Muscle of leg (tissue), 3 donors: ENCODE measurements at regions not wholly inside any gene's neighbourhood (a gene's known extent, or its start where the extent isn't known, plus 50 kb on each side); places are given as distances from the start of the nearest gene placed in this dataset.
"Not testable (repeated sequence)": the region's sequence is repeated elsewhere in the genome, so short reads cannot be mapped to it uniquely, and the experiment has no call there.

Source experiments
- DNase-seq: peaks from one replicate; pipeline ENCODE4 v3.0.0; 2013
- H3K27ac ChIP-seq: one replicate; pipeline ENCODE4 v1.5.1; 2013; ENCODE audit warnings: mild to moderate bottlenecking, low read length, control low read depth
- H3K27me3 ChIP-seq: one replicate; pipeline ENCODE4 v1.6.1; 2013; ENCODE audit warnings: low read length; ENCODE audit not compliant: control insufficient read depth, insufficient read depth
- H3K36me3 ChIP-seq: one replicate; pipeline ENCODE4 v1.6.1; 2013; ENCODE audit warnings: low read length; ENCODE audit not compliant: control insufficient read depth, insufficient read depth
- H3K4me1 ChIP-seq: one replicate; pipeline ENCODE4 v1.6.1; 2013; ENCODE audit warnings: low read length; ENCODE audit not compliant: control insufficient read depth, insufficient read depth
- H3K4me3 ChIP-seq: one replicate; pipeline ENCODE4 v1.5.1; 2013; ENCODE audit warnings: low read length, control low read depth
- H3K9me3 ChIP-seq: replicated peaks from 2 replicates; pipeline ENCODE4 v1.6.1; 2013; ENCODE audit warnings: low read depth, low read length; ENCODE audit not compliant: control insufficient read depth
- WGBS: methylation state at CpG from one replicate; pipeline ENCODE4 v1.1.5; 2013; ENCODE audit warnings: missing lambda C conversion rate; ENCODE audit not compliant: insufficient coverage; 5-methylcytosine and 5-hydroxymethylcytosine counted together

DNA sequence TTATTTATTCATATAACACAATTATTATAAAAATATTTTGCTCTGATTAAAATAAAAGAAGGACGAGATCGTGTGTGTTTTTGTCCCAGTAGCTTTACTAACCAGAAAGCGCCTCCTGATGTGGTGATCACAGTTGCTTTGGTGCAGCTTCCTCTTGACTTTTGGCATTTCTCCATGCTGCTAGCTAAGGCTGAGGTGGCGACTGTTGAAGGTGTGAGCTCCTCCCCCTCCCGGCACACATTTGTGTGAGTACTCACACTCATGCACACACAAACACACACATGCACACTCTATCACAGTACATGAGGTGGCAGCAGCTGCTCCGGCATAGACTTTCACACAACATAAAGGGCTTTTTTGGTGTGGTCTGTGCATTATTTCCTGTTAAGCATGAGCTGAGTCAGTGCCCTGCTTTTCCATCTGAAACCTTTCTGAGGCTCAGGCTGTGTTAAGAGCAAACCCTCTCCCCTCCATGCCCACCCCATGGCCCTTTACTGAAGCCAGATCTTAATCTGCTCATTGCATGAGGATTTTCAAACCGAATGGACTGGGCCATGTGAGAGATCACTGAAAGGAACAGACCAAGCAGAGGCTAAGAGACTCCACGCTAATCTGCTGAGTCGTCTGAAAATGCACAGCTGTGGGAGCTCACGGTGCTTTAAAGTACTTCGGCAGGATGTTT lies 53.3 kb downstream of the FOXD4L1 start:
- WGBS: no CpG with 5 or more reads among the region's 11 CpGs
- not testable (repeated sequence) for H3K36me3 ChIP-seq, H3K9me3 ChIP-seq, H3K27ac ChIP-seq, H3K27me3 ChIP-seq, H3K4me1 ChIP-seq, H3K4me3 ChIP-seq
- DNase-seq: peak; percentile 5

DNA sequence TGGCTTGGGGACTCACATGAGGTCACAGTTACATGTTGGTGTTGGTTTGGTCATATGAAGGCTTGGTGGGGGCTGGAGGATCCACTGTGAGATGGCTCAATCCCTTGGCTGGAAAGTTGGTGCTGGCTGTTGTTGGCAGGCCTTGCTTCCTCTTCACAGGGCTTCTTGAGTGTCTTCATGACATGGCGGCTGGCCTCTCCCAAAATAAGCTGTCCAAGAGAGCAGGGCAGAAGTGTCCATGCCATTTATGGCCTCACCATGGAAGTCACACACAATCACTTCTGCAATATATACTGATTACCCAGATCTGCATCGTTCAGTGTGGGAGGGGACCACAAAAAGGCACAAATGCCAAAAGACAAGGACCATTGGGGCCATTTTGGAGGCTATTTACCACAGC lies 61.4 kb downstream of the FOXD4L1 start:
- not testable (repeated sequence) for H3K27me3 ChIP-seq, H3K4me1 ChIP-seq, H3K27ac ChIP-seq, DNase-seq, H3K9me3 ChIP-seq, H3K36me3 ChIP-seq, H3K4me3 ChIP-seq
- no CpG with 5 or more reads among the region's 2 CpGs for WGBS

DNA sequence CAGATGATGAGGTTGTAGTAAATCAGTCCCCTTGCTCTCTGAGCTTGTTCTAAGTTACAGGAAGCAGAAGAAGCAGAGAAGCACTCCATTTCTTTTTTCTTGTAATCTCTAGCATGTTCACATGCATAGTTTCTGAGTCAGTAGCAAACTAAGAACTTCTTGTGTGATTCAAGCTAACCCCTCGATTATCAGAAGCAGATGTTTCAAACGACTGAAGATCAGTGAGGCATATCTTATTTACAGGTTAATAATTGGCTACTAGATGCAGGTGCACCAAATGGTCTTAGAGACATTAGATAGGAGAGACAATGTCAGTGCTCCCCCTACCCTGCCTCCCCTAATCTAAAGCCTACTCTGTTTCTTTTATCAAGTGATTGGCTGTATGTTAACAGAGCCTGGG lies 64.2 kb downstream of the FOXD4L1 start:
- H3K9me3 ChIP-seq, H3K36me3 ChIP-seq, DNase-seq, H3K4me1 ChIP-seq, H3K27ac ChIP-seq, H3K27me3 ChIP-seq, H3K4me3 ChIP-seq: not testable (repeated sequence)
- no CpG with 5 or more reads among the region's 2 CpGs for WGBS

DNA sequence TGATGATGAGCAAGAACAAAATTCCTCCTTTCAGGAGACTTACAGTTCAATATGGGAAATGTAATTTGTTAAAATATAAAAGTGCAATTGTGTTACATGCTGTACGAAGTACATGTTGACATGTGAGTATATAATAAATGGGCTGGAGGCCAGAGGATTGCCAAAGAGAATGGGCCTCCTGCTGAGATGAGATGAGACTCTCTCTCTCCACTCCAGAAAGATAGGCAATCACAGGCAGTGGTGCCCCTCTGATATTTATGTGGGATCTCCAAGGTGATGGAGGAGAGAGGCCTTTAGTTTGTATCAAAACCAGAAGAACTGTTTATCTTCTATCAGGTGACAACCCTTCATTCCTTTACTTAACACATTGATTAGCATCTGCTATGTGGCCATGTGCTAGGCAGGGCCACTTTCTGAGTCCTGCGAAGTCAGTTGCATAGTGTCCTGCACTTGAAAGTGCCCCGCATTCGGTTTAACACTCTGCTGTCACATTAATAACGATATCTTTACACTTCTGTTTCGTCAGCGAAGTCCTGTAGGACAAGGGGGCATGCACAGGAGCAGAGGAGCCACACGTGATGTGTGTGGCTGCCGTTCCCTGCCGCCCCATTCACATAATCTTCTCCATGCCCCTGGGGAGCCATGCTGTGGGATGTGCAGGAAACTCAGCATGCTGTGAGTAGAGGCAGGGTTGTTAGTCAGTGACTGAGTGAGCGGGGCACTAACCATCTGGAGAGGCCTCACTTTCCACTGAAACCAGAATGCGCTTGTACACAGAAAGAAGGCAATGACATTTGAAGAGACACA lies 60.2 kb upstream of the RABL2A start:
- not testable (repeated sequence) for H3K27ac ChIP-seq, H3K9me3 ChIP-seq, H3K4me3 ChIP-seq, H3K4me1 ChIP-seq, H3K36me3 ChIP-seq, H3K27me3 ChIP-seq, DNase-seq
- no CpG with 5 or more reads among the region's 12 CpGs for WGBS

DNA sequence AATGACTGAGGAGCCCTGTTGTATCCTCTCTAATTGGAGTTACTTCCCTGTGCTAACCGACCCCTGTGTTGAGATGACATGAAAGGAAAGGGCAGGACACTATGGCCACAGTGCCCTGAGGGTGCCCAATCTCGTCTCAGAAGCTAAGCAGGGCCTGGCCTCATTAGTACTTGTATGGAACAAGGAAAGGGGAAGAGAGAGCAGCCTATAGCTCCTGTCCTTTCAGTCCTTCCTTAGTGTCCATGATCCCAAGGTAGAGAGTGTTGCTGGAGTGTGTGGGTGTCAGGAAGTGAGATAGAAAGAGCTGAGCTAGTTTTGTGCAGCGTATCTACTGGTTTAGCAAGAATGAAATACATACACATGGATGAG lies 59.6 kb upstream of the RABL2A start:
- not testable (repeated sequence) for H3K4me3 ChIP-seq, H3K27ac ChIP-seq, DNase-seq, H3K27me3 ChIP-seq, H3K4me1 ChIP-seq, H3K9me3 ChIP-seq, H3K36me3 ChIP-seq
- 38% methylated on average over 1 of the region's 3 CpGs for WGBS

DNA sequence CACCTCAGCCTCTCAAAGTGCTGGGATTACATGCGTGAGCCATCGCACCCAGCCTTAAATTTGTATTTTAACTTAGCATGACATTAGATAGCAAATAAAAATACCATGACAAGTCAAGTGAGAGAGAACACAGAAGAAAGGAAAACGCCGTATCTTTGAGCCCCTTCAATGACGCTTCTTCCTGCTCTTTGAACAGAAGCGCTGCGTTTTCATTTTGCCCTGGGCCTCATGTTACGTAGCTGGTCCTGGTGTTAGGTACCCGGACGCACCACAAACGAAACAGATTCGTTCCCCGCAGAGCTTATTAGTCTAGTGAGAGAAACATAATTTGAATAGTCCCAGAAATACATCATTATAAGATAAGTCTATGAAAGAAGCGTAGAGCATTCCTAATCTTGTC lies 58.8 kb upstream of the RABL2A start:
- 85% methylated on average over 6 of the region's 14 CpGs for WGBS
- not testable (repeated sequence) for H3K27me3 ChIP-seq, H3K9me3 ChIP-seq, H3K4me1 ChIP-seq, DNase-seq, H3K4me3 ChIP-seq, H3K36me3 ChIP-seq, H3K27ac ChIP-seq

DNA sequence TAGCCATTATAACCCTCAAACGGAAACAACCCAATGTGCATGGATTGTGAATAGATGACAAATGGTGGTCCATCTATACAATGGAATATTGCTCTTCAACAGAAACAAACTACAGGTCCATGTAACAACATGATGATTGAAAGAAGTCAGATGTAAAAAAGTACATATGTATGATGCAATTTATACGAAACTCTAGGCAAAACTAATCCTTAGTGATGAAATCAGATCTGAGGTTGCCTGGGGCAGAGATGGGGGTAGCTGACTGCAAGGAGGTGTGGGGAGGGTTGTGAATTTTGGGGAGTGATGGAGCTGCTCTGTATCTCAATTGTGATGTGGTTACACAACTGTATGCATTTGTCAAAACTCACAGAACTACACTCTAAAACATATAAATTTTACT lies 57.0 kb upstream of the RABL2A start:
- H3K4me3 ChIP-seq, H3K27ac ChIP-seq, H3K27me3 ChIP-seq, DNase-seq, H3K4me1 ChIP-seq, H3K36me3 ChIP-seq, H3K9me3 ChIP-seq: not testable (repeated sequence)
- no CpG with 5 or more reads among the region's 2 CpGs for WGBS

DNA sequence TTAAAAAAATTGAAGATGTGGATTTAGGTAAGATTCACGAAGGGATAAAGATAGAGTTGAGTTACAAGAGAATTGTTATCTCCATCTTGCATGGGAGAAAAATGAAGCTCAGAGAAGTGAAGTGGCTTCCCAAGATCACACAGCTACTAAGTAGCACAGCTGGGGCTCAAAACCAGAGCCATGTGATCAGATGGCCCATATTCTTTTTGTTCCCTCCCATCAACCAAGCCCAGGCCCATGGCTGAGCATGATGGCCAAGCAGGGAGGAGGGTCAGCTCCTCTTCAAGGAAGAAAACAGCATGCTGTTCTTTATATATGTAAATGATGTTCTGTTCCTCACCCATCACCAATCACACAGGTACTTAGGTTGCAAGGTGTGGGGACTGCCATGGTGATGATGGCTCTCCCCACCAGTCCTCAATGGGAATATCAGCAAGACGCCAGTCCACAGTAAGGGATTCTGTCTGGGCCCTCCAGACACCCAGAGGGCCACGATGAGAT lies 56.5 kb upstream of the RABL2A start:
- H3K4me1 ChIP-seq, H3K27me3 ChIP-seq, H3K27ac ChIP-seq, H3K4me3 ChIP-seq, H3K36me3 ChIP-seq, DNase-seq, H3K9me3 ChIP-seq: not testable (repeated sequence)
- WGBS: no CpG with 5 or more reads among the region's 3 CpGs

DNA sequence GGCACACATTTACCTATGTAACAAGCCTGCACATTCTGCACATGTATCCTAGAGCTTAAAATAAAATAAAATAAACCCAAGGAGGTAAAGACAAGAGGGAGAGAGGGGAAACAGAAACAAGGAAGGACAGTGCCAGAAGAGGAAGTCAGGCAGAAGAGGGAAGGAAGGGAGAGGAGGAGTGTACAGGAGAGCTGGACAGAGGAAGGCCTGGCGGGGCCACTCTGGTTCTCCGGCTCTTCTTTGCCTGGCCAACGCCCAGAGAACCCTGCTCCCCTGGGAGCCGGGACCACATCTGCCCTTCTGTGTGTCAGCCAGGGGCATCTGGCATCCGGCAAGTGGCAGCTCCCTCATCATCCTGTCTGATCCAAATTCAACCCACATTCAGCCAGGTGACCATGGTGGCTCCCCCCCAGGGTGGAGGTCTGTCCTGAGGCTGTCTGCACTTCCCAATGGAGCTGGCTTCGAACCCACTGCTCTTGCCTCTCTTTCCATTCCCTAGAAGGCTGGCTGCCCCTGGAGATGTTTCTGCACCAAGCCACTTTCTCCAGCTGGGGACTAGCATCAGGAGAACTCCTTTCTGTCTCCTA lies 55.5 kb upstream of the RABL2A start:
- H3K9me3 ChIP-seq, H3K4me1 ChIP-seq, H3K4me3 ChIP-seq, H3K27ac ChIP-seq, DNase-seq, H3K27me3 ChIP-seq, H3K36me3 ChIP-seq: not testable (repeated sequence)
- WGBS: no CpG with 5 or more reads among the region's 6 CpGs

DNA sequence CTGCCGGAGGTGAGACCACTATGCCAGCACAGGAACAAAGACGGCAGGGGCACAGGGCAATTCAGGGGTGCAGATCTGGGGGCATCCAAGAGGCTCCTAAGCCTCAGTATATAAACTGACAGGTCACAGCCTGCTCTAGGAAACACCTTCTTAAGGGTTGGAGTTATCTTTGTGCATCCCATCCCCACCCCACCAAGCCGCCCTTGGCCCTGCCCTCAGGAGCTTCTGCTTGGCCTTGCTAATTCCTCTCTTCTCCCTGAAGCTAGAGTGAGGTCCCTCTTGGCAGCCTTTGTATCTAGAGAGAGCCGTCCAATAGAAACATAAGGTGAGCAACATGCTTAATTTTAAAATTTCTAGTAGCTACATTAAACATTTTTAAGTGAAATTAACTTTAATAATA lies 51.3 kb upstream of the RABL2A start:
- H3K27ac ChIP-seq, H3K4me1 ChIP-seq, DNase-seq, H3K9me3 ChIP-seq, H3K27me3 ChIP-seq, H3K4me3 ChIP-seq, H3K36me3 ChIP-seq: not testable (repeated sequence)
- WGBS: no CpG with 5 or more reads among the region's 4 CpGs
